Left ventricle myocardium inferior (tissue), 1 donor: ENCODE measurements at regions not wholly inside any gene's neighbourhood (a gene's known extent, or its start where the extent isn't known, plus 50 kb on each side); places are given as distances from the start of the nearest gene placed in this dataset.
"Not testable (repeated sequence)": the region's sequence is repeated elsewhere in the genome, so short reads cannot be mapped to it uniquely, and the experiment has no call there.

Experiments
- DNase-seq: peaks from one replicate; pipeline ENCODE4 v3.0.0-alpha.2; 2020
- H3K27ac ChIP-seq: fragments of 200-600 bp; replicated peaks from 2 replicates; pipeline ENCODE4 v1.8.0; 2021
- H3K27me3 ChIP-seq: fragments of 200-600 bp; 2 replicates; pipeline ENCODE4 v1.8.0; 2021; ENCODE audit warnings: low read depth
- H3K36me3 ChIP-seq: fragments of 200-600 bp; 2 replicates; pipeline ENCODE4 v1.8.0; 2021
- H3K4me1 ChIP-seq: fragments of 200-600 bp; 2 replicates; pipeline ENCODE4 v1.8.0; 2021
- H3K4me3 ChIP-seq: fragments of 200-600 bp; 2 replicates; pipeline ENCODE4 v1.8.0; 2021; ENCODE audit warnings: mild to moderate bottlenecking, moderate library complexity
- H3K9me3 ChIP-seq: fragments of 200-600 bp; replicated peaks from 2 replicates; pipeline ENCODE4 v1.8.0; 2021
- CTCF ChIP-seq: fragments of 200-600 bp; IDR thresholded peaks from 2 replicates; pipeline ENCODE4 v1.8.0; 2021; ENCODE audit warnings: antibody characterized with exemption, mild to moderate bottlenecking, borderline replicate concordance
- intact Hi-C: fragments of 100-400 bp; cut with micrococcal nuclease; formaldehyde crosslinking; loops from one replicate; pipeline ENCODE4 v1.11.0; 2022
- donor health status: DM: no; HTN: yes; CAD: no; lungs with severe emphysema.

- Histone ChIP-seq H3K27ac (no peak overlapping the region), H3K27me3 (no peaks in the 10 kb centered on the region), H3K9me3 (peaks cover 15% of the 10 kb centered on the region), H3K4me1 (no peaks in the 10 kb centered on the region), H3K4me3 (no peak overlapping the region), H3K36me3 (no peaks in the 10 kb centered on the region)
- no peak for TF ChIP-seq CTCF
- intact Hi-C loops: no loop called here
- DNase-seq: no peak
Observed at GRCh38 chr2:221747289-221747972, 175.3 kb upstream of the EPHA4 start.

GRCh38 chr2:221741496-221742211 lies 169.6 kb upstream of the EPHA4 start:
- intact Hi-C loops: no loop called here
- Histone ChIP-seq H3K27me3 (no peaks in the 10 kb centered on the region), H3K9me3 (peaks cover 11% of the 10 kb centered on the region), H3K27ac (no peak overlapping the region), H3K4me1 (no peaks in the 10 kb centered on the region), H3K4me3 (no peak overlapping the region), H3K36me3 (no peaks in the 10 kb centered on the region)
- TF ChIP-seq CTCF: no peak
- no peak for DNase-seq

DNA sequence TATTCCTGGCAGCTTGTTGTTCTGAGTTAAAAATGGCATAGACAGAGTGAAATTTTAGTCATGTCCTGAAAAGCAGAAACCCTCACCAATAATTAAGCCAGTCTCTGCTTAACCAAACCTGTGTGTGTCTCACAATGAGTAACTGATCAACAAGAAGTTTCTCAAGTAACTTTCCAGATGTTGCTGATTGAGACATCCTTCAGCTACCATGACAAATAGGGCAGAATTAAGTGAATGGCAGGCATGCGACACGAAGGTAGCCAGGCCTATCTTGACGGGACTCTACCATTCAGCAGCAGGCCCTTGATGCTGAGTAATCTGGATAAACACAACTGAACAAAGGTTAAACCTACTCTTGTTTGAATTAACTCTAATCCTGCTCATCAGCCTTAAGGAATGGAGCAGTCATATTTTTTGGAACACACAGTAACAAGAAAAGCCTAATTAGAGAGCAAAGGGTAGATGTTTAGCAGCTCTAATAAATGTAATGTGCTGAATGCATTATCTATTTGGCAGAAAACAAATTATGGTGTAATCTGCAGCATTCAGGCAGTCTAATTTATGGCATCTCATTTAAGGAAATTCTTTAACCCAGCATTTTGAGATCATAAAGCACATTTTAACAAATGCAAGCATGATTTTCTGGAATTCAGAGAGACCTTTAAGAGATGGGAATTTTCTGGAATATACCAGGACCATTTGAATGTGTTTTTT lies 159.5 kb upstream of the EPHA4 start:
- TF ChIP-seq CTCF: no peak
- intact Hi-C loops: no loop called here
- no peak overlapping the region for H3K27ac ChIP-seq
- H3K4me1 ChIP-seq: no peaks in the 10 kb centered on the region
- no peaks in the 10 kb centered on the region for H3K36me3 ChIP-seq
- no peaks in the 10 kb centered on the region for H3K27me3 ChIP-seq
- peaks cover 8% of the 10 kb centered on the region for H3K9me3 ChIP-seq
- H3K4me3 ChIP-seq: no peak overlapping the region
- DNase-seq: no peak

DNA sequence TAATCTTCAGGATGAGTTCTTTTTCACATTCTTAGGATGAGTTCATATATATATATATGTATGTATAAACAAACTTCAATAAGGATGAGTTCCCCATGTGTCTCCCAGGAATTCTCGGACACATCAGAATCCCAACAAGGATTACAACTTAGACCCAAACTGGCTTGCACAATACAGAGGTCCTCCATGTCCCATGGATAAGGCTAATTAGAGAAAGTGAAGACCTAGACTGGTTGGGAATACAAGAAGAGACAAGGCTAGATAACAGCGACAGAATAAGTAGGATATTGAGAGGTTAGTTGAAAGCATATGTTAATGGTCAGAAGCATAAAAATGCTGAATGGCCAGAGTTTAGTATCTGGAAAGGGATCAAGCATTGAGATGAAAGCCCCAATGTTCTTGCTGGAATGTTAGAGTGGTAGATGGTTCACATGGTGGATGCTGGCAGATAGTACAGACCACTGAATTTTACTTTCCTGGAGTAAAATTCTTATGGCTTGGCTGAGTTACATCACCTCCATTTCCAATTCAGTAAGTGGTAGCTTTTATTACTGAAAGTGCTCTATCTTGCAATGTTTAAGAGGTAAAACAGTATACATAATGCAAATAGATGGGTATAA lies 154.9 kb upstream of the EPHA4 start:
- DNase-seq: no peak
- Histone ChIP-seq H3K27me3 (no peaks in the 10 kb centered on the region), H3K27ac (no peak overlapping the region), H3K9me3 (peaks cover 28% of the 10 kb centered on the region), H3K4me3 (no peak overlapping the region), H3K4me1 (no peaks in the 10 kb centered on the region), H3K36me3 (no peaks in the 10 kb centered on the region)
- intact Hi-C loops: no loop called here
- no peak for TF ChIP-seq CTCF

- no peak for DNase-seq
- Histone ChIP-seq H3K27me3 (no peaks in the 10 kb centered on the region), H3K4me1 (no peaks in the 10 kb centered on the region), H3K27ac (no peak overlapping the region), H3K9me3 (peaks cover 37% of the 10 kb centered on the region), H3K4me3 (no peak overlapping the region), H3K36me3 (no peaks in the 10 kb centered on the region)
- no peak for TF ChIP-seq CTCF
- intact Hi-C loops: no loop called here
Observed at GRCh38 chr2:221724631-221725203, 152.6 kb upstream of the EPHA4 start.

DNA sequence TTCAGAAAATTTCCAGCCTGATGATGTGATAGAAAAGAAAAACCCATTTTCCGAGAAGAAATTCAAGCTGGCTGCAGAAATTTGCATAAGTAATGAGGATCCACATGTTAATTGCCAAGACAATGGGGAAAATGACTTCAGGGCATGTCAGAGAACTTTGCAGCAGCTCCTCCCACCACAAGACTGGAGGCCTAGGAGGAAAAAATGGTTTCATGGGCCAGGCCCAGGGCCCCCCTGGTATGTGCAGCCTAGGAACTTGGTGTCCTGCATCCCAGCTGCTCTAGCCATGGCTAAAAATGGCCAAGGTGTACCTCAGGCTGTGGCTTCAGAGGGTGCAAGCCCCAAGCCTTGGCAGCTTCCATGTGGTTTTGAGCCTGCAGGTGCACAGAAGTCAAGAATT lies 152.0 kb upstream of the EPHA4 start:
- peaks cover 34% of the 10 kb centered on the region for H3K9me3 ChIP-seq
- H3K36me3 ChIP-seq, H3K27me3 ChIP-seq, H3K4me1 ChIP-seq, intact Hi-C loops, DNase-seq, H3K27ac ChIP-seq, H3K4me3 ChIP-seq: not testable (repeated sequence)
